MM.1S (cell line): ENCODE measurements at regions not wholly inside any gene's neighbourhood (a gene's known extent, or its start where the extent isn't known, plus 50 kb on each side); places are given as distances from the start of the nearest gene placed in this dataset.

Experiments used
- DNase-seq: peaks from one replicate; pipeline ENCODE4 v3.0.0-alpha.2; 2015
- H2AFZ ChIP-seq: fragments of 300-600 bp; sonication (generic); 2 replicates; pipeline ENCODE4 v1.6.0; 2016; ENCODE audit warnings: antibody characterized with exemption, low read length
- H3F3A ChIP-seq: fragments of 300-600 bp; sonication (generic); 2 replicates; pipeline ENCODE4 v1.6.1; 2016; ENCODE audit warnings: mild to moderate bottlenecking, antibody characterized with exemption, low read length, moderate library complexity, mixed read lengths; ENCODE audit not compliant: insufficient read depth
- H3K27ac ChIP-seq: fragments of 300-600 bp; sonication (generic); 2 replicates; pipeline ENCODE4 v1.5.1; 2016; ENCODE audit warnings: mild to moderate bottlenecking, low read length
- H3K27me3 ChIP-seq: fragments of 300-600 bp; sonication (generic); replicated peaks from 2 replicates; pipeline ENCODE4 v1.6.0; 2016; ENCODE audit warnings: low read length; ENCODE audit not compliant: insufficient read depth
- H3K36me3 ChIP-seq: fragments of 300-600 bp; sonication (generic); replicated peaks from 2 replicates; pipeline ENCODE4 v1.6.1; 2016; ENCODE audit warnings: mild to moderate bottlenecking, low read length, mixed read lengths; ENCODE audit not compliant: insufficient read depth
- H3K4me1 ChIP-seq: fragments of 300-600 bp; sonication (generic); 2 replicates; pipeline ENCODE4 v1.6.1; 2016; ENCODE audit warnings: low read length, mixed read lengths
- H3K4me2 ChIP-seq: fragments of 300-600 bp; sonication (generic); 2 replicates; pipeline ENCODE4 v1.6.0; 2016; ENCODE audit warnings: low read depth, low read length
- H3K4me3 ChIP-seq: fragments of 300-600 bp; sonication (generic); 2 replicates; pipeline ENCODE4 v1.5.1; 2016; ENCODE audit warnings: low read length, mixed read lengths
- H3K79me2 ChIP-seq: fragments of 300-600 bp; sonication (generic); 2 replicates; pipeline ENCODE4 v1.6.1; 2016; ENCODE audit warnings: mixed run types, low read length, mixed read lengths
- H3K9ac ChIP-seq: fragments of 300-600 bp; sonication (generic); 2 replicates; pipeline ENCODE4 v1.6.1; 2016; ENCODE audit warnings: low read length, mixed read lengths
- H3K9me2 ChIP-seq: fragments of 300-600 bp; sonication (generic); replicated peaks from 2 replicates; pipeline ENCODE4 v1.6.1; 2016; ENCODE audit warnings: mild to moderate bottlenecking, low read length, mixed read lengths; ENCODE audit not compliant: insufficient read depth
- H3K9me3 ChIP-seq: fragments of 300-600 bp; sonication (generic); replicated peaks from 2 replicates; pipeline ENCODE4 v1.6.1; 2016; ENCODE audit warnings: mild to moderate bottlenecking, low read length, mixed read lengths; ENCODE audit not compliant: insufficient read depth
- H4K20me1 ChIP-seq: fragments of 300-600 bp; sonication (generic); 2 replicates; pipeline ENCODE4 v1.6.1; 2016; ENCODE audit warnings: mild to moderate bottlenecking, low read length, moderate library complexity, mixed read lengths; ENCODE audit not compliant: insufficient read depth
- CTCF ChIP-seq: fragments of 300-600 bp; sonication (generic); IDR thresholded peaks from 2 replicates; pipeline ENCODE4 v1.5.1; 2016; ENCODE audit warnings: antibody characterized with exemption, low read length, mixed read lengths
- EZH2 ChIP-seq: fragments of 300-600 bp; sonication (generic); optimal IDR thresholded peaks from 2 replicates; pipeline ENCODE3; 2017; ENCODE audit warnings: low read depth, mild to moderate bottlenecking, antibody characterized with exemption, low read length, mixed read lengths
- EZH2phosphoT487 ChIP-seq: fragments of 300-600 bp; sonication (generic); IDR thresholded peaks from 2 replicates; pipeline ENCODE4 v1.6.1; 2018; ENCODE audit warnings: antibody characterized with exemption, low read length

- H3K27me3 ChIP-seq: no peaks in the 10 kb centered on the region
- no peaks in the 10 kb centered on the region for H3F3A ChIP-seq
- H3K9me2 ChIP-seq: no peaks in the 10 kb centered on the region
- no peak overlapping the region for H3K27ac ChIP-seq
- no peak for TF ChIP-seq CTCF
- no peak for TF ChIP-seq EZH2phosphoT487
- TF ChIP-seq EZH2: no peak
- H3K36me3 ChIP-seq: no peaks in the 10 kb centered on the region
- no peaks in the 10 kb centered on the region for H3K9me3 ChIP-seq
- H4K20me1 ChIP-seq: no peaks in the 10 kb centered on the region
- H3K4me3 ChIP-seq: no peak overlapping the region
- no peaks in the 10 kb centered on the region for H3K4me1 ChIP-seq
- H3K79me2 ChIP-seq: no peaks in the 10 kb centered on the region
- DNase-seq: no peak
- H3K9ac ChIP-seq: no peak overlapping the region
- H3K4me2 ChIP-seq: no peak overlapping the region
- H2AFZ ChIP-seq: no peak overlapping the region
These were observed 116.2 kb downstream of the TTC8 start for GRCh38 chr14:88940671-88941070.

GRCh38 chr14:88941414-88941813 is 117.0 kb downstream of the TTC8 start:
- H3K9ac ChIP-seq: no peak overlapping the region
- no peaks in the 10 kb centered on the region for H3K27me3 ChIP-seq
- no peaks in the 10 kb centered on the region for H3K9me2 ChIP-seq
- H3K36me3 ChIP-seq: no peaks in the 10 kb centered on the region
- no peak overlapping the region for H3K4me3 ChIP-seq
- H4K20me1 ChIP-seq: no peaks in the 10 kb centered on the region
- H3K79me2 ChIP-seq: no peaks in the 10 kb centered on the region
- no peak overlapping the region for H3K4me2 ChIP-seq
- TF ChIP-seq EZH2phosphoT487: no peak
- TF ChIP-seq EZH2: no peak
- no peak for TF ChIP-seq CTCF
- H2AFZ ChIP-seq: no peak overlapping the region
- no peak overlapping the region for H3K27ac ChIP-seq
- H3K9me3 ChIP-seq: no peaks in the 10 kb centered on the region
- no peak for DNase-seq
- no peaks in the 10 kb centered on the region for H3K4me1 ChIP-seq
- no peaks in the 10 kb centered on the region for H3F3A ChIP-seq

DNA sequence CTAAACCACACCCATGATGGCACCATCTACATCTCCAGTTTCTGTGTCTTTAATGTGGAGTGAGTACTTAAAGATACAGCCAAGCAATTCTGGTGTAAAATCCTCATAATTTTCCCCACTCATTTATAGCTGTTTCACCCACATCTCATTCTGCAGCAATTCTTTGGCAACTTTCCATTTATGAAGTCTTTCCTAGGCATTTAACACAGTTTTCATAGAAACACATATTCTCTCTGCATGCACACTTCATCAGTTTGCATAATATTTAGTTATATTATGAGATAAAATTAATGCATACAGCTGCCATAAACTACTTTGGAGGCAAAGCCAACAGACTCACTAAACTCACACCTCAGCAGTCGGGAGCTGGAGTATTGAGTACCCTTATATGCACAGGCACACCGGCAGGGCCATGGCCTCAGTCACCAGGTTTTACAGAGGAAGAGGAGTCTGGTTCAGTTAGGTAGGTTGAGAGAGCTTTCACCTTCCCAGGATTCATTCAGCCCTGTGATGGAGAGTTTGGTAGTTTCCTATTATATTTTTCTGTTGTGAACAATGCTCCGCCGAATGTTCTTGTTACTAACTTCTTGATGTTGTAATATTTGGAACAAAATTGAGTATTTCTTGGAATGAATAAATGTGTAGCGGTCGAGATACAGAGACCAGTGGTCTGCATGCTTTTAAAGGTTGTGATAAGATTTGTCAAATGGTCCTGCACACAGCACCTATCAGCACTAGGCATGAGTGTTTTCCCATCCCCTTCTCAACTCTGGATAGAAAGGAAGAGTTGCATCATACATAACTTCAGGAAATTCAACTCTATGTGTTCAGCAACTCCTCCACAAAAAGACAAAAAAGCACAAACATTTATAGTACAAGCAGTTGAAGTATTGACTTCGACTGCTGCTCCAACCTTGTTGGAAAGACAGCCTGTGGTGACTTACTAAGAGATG is 123.5 kb downstream of the TTC8 start:
- Histone ChIP-seq H3K27me3 (no peaks in the 10 kb centered on the region), H3K4me3 (no peak overlapping the region), H3K9me2 (no peaks in the 10 kb centered on the region), H3K27ac (no peak overlapping the region), H3K9ac (no peak overlapping the region), H2AFZ (no peak overlapping the region), H3F3A (no peaks in the 10 kb centered on the region), H3K79me2 (no peaks in the 10 kb centered on the region), H3K4me1 (no peaks in the 10 kb centered on the region), H4K20me1 (no peaks in the 10 kb centered on the region), H3K36me3 (no peaks in the 10 kb centered on the region), H3K9me3 (no peaks in the 10 kb centered on the region), H3K4me2 (no peak overlapping the region)
- no peak for TF ChIP-seq EZH2phosphoT487
- DNase-seq: no peak

DNA sequence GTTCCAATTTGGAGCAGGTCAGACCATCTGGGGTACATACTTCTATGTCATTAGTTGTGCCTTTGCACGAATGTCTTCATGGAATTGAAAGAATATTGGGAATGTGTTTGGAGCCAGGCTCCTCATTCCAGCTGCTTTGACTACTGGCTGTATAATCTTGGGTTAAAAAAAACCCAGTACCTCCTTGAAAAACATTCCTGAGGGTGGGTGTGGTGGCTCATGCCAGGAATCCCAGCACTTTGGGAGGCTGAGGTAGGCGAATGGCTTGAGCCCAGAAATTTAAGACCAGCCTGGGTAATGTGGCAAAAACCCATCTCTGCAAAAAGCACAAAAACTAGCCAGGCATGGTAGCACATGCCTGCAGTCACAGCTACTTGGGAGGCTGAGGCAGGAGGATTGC is 125.6 kb downstream of the TTC8 start:
- no peak for DNase-seq
- Histone ChIP-seq H3K4me1 (no peaks in the 10 kb centered on the region), H3K79me2 (no peaks in the 10 kb centered on the region), H4K20me1 (no peaks in the 10 kb centered on the region), H3K36me3 (no peaks in the 10 kb centered on the region), H3K9ac (no peak overlapping the region), H3K4me2 (no peak overlapping the region), H3F3A (no peaks in the 10 kb centered on the region), H2AFZ (no peak overlapping the region), H3K27ac (no peak overlapping the region), H3K27me3 (no peaks in the 10 kb centered on the region), H3K4me3 (no peak overlapping the region), H3K9me3 (no peaks in the 10 kb centered on the region), H3K9me2 (no peaks in the 10 kb centered on the region)
- TF ChIP-seq EZH2: no peak
